ENCODE measurements at regions not wholly inside any gene's neighbourhood (a gene's known extent, or its start where the extent isn't known, plus 50 kb on each side); places are given as distances from the start of the nearest gene placed in this dataset.

DNA sequence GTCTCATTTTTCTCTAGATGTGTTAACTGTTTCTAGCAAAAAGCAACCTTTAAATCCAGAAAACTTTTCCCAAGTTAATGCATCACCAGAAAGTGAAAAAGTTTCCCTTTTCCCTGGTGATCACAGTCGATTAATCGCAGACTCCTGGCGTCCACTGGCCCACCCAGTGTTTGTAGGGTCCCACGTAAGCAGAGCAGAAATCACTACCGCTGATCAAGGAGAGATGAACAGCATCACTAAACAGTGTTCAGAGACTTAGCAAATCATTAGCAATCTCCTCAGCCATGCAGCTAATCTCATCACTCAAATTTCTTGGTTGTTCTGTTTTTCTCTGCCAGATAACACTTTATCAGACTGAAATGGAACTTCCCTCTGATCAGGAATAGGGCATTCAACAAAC, 184.2 kb downstream of the EFNB2 start:
- no peak for TF ChIP-seq POLR2A (IDR thresholded peaks at IDR 0.05)
- no peak for TF ChIP-seq CTCF (IDR thresholded peaks at IDR 0.05)

Data from breast epithelium (tissue), 3 donors.